ENCODE measurements at regions not wholly inside any gene's neighbourhood (a gene's known extent, or its start where the extent isn't known, plus 50 kb on each side); places are given as distances from the start of the nearest gene placed in this dataset.

DNA sequence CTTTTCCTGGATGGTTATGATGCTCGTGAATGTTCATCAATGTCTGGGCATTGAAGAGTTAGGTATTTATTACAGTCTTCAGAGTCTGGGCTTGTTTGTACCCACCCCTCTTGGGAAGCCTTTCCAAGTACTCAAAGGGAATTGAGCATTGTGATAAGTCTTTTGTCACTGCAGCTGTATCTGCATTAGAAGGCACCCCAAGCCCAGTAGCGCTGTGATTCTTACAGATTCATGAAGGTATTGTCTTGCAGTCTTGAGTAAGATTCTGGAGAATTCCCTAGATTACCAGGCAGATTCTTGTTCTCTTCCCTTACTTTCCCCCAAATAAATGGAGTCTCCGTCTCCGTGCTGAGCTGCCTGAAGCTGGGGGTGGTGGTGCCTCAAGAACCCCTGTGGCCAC is 173.4 kb upstream of the HUWE1 start:
- TF ChIP-seq, protein P1, sequence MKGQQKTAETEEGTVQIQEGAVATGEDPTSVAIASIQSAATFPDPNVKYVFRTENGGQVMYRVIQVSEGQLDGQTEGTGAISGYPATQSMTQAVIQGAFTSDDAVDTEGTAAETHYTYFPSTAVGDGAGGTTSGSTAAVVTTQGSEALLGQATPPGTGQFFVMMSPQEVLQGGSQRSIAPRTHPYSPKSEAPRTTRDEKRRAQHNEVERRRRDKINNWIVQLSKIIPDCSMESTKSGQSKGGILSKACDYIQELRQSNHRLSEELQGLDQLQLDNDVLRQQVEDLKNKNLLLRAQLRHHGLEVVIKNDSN (IDR thresholded peaks at IDR 0.05): no peak
- no peak for TF ChIP-seq TAF1 (IDR thresholded peaks at IDR 0.05; ENCODE audit: low read depth)
- TF ChIP-seq CREB1 (IDR thresholded peaks at IDR 0.05; ENCODE audit: low read depth): no peak
- TF ChIP-seq, protein P2, sequence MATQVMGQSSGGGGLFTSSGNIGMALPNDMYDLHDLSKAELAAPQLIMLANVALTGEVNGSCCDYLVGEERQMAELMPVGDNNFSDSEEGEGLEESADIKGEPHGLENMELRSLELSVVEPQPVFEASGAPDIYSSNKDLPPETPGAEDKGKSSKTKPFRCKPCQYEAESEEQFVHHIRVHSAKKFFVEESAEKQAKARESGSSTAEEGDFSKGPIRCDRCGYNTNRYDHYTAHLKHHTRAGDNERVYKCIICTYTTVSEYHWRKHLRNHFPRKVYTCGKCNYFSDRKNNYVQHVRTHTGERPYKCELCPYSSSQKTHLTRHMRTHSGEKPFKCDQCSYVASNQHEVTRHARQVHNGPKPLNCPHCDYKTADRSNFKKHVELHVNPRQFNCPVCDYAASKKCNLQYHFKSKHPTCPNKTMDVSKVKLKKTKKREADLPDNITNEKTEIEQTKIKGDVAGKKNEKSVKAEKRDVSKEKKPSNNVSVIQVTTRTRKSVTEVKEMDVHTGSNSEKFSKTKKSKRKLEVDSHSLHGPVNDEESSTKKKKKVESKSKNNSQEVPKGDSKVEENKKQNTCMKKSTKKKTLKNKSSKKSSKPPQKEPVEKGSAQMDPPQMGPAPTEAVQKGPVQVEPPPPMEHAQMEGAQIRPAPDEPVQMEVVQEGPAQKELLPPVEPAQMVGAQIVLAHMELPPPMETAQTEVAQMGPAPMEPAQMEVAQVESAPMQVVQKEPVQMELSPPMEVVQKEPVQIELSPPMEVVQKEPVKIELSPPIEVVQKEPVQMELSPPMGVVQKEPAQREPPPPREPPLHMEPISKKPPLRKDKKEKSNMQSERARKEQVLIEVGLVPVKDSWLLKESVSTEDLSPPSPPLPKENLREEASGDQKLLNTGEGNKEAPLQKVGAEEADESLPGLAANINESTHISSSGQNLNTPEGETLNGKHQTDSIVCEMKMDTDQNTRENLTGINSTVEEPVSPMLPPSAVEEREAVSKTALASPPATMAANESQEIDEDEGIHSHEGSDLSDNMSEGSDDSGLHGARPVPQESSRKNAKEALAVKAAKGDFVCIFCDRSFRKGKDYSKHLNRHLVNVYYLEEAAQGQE (IDR thresholded peaks at IDR 0.05; ENCODE audit: low read depth): no peak
- no peak for TF ChIP-seq TEAD4 (IDR thresholded peaks at IDR 0.05)
- no peak for TF ChIP-seq CEBPB (IDR thresholded peaks at IDR 0.05)
- TF ChIP-seq EP300 (IDR thresholded peaks at IDR 0.05; ENCODE audit: borderline replicate concordance): no peak
- TF ChIP-seq RAD21 (IDR thresholded peaks at IDR 0.05; ENCODE audit: low read depth): no peak
- TF ChIP-seq NFIC (IDR thresholded peaks at IDR 0.05): no peak
- no peak for TF ChIP-seq TCF12 (IDR thresholded peaks at IDR 0.05; ENCODE audit: low read depth)

Measured in Ishikawa (cell line).